Body of pancreas (tissue), 4 donors: ENCODE measurements at regions not wholly inside any gene's neighbourhood (a gene's known extent, or its start where the extent isn't known, plus 50 kb on each side); places are given as distances from the start of the nearest gene placed in this dataset.

ENCODE experiments used
- CTCF ChIP-seq, 7 experiments: fragments of 450-650 bp in 4 of 7; fragments of 200-600 bp in 3 of 7; sonication (generic) in 3 of 7; IDR thresholded peaks; one replicate each; pipeline ENCODE4 v1.5.1; 2016 to 2019; ENCODE audit warnings: antibody characterized with exemption in 7 of 7
- POLR2A ChIP-seq, 3 donors: fragments of 450-650 bp; IDR thresholded peaks; one replicate each; pipeline ENCODE4 v1.6.1; 2016; ENCODE audit warnings: antibody characterized with exemption in 3 of 3, mild to moderate bottlenecking in 2 of 3

GRCh38 chr3:53989946-53990345, 98.3 kb upstream of the SELENOK start:
- no peak for TF ChIP-seq CTCF (IDR thresholded peaks at IDR 0.05)
- TF ChIP-seq POLR2A (IDR thresholded peaks at IDR 0.05): no peak
